Hematopoietic multipotent progenitor cell treated with erythropoietin and hydrocortisone succinate and interleukin-3 and kit ligand, for 6 days (in vitro differentiated cells): ENCODE measurements at regions not wholly inside any gene's neighbourhood (a gene's known extent, or its start where the extent isn't known, plus 50 kb on each side); places are given as distances from the start of the nearest gene placed in this dataset.

ENCODE experiments used
- DNase-seq: peaks from one replicate; pipeline ENCODE4 v3.0.0-alpha.2; 2015

DNA sequence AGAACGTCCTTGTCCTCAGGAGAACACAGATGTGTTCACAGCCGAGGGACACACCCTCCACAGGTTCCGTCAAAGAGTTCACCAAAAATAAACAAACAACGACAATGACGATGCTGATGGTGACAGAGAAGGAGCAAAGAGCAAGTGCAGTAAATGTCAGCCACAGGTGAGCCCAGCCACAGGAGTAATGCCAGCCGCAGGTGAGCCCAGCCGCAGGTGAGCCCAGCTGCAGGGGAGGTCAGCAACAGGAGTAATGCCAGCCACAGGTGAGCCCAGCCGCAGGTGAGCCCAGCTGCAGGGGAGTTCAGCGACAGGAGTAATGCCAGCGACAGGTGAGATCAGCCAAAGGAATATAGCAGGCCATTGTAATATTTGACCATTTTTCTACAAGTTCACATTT lies 315.2 kb downstream of the FOXL1 start:
- DNase-seq, result no peak

GRCh38 chr16:86894029-86894567 lies 315.7 kb downstream of the FOXL1 start:
- no peak for DNase-seq

GRCh38 chr16:86894925-86895324 lies 316.6 kb downstream of the FOXL1 start:
- DNase-seq, result no peak

DNA sequence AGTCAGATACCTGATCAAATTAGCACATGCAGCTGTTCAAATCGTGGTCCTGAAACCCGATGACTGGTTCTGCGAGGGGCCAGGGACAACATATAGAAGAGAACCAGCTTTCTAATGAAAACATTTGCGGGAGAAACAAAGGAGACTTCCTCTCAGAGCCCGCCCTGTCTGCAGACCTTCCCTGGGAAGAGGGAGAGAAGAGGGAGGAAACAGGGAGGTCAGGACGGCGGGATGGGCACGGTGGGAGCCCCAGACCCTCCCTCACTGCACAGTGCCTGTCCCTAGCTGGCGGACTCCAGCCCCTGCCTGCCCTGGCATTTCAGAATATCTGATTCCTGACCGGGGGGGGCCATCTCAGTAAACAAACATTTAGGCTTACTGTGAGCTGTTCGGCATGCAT lies 317.3 kb downstream of the FOXL1 start:
- no peak for DNase-seq

DNA sequence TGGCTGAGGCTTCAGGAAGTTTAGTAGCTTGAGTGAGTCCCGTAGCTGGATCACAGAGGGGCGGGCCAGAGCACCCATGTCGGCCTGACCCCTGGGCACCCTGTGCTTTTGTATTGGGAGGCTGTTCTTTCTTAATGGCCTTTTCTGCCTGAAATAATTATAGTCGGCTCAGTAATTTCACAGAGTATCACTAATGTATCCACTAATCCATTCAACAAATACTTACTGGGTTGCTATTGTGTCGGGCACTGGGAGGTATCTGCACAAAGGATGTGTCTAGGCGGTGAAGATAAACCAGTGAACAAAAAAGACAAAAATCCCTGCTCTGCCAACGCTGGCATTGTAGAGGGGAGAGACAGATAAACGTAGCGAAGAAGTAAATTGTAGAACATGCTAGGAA lies 318.6 kb downstream of the FOXL1 start:
- no peak for DNase-seq

GRCh38 chr16:86897486-86897885 lies 319.1 kb downstream of the FOXL1 start:
- DNase-seq, result no peak

GRCh38 chr16:86898386-86898785 lies 320.0 kb downstream of the FOXL1 start:
- DNase-seq, result no peak

DNA sequence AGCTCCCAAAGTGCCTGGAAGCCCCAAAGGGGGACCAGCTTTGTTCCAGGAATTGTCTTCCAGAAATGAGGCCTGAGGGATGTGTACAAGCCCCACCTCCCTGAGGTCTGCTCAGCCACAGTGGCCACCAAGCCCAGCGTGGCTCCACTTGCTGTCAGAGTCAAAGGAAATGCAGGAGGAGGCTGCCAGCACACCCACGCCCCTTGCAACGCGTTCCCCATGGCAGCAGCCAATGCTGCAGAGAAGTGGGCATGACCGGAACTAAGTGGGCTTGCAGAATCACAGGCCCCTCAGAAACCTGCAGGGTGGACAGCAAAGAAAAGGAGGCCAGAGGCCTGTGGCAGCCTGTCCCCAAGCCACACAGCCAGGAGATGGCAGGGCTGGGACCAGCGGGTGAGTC lies 320.8 kb downstream of the FOXL1 start:
- DNase-seq, result no peak

DNA sequence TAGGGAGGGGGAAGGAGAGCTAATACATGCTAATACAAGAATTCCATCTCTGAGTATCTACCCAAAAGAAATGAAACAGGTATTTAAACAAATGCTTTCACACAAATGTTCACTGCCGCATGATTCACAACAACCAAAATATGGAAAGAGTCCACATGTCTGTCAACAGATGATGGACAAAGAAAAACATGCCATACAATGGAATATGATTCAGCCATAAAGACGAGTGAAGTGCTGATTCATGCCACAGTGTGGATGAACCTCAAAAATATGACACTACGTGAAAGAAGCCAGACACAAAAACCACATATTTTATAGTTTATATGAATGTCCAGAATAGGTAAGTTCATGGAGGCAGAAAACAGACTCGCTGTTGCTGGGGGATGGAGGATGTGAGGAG lies 321.4 kb downstream of the FOXL1 start:
- no peak for DNase-seq

GRCh38 chr16:86901483-86901882 lies 323.1 kb downstream of the FOXL1 start:
- no peak for DNase-seq

DNA sequence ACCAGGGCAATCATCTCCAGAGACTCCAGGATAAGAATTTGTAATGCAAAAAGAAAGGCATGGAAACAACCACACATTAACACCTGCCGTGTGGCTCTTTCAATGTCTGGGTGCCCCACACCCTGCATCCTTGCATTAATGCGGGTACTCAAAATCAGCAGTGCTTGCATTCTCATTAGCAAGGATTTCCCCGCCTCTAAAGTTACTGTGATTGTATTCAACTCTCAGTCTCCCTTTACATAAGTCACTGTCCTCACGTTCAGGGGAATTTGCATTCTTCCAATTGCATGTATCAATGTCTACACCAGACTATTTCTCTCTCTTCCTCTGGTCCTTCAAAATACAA lies 324.3 kb downstream of the FOXL1 start:
- no peak for DNase-seq

- no peak for DNase-seq
Observed at GRCh38 chr16:86903068-86903467, 324.7 kb downstream of the FOXL1 start.

GRCh38 chr16:86905302-86905701 lies 327.0 kb downstream of the FOXL1 start:
- no peak for DNase-seq

DNA sequence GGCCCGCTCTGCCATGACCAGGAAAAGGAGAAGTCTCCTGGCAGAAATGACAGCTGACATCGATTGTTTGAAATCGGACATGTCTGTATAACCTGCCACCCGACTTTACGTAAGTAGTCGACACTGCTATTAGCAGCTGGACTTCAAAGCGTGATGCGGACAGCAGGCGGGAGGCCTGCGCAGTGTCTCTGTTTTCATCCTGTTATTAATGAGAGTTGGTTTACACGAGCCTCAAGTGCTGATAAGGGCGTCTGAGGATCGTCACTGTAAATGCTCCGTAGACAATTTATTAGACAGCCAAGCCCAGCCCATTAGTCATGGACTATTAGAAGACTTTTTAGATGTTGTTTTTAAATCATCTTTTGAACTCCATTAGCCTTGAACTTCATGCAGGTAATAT lies 328.3 kb downstream of the FOXL1 start:
- no peak for DNase-seq

- DNase-seq, result no peak
Observed at GRCh38 chr16:86909359-86910160, 331.2 kb downstream of the FOXL1 start.

DNA sequence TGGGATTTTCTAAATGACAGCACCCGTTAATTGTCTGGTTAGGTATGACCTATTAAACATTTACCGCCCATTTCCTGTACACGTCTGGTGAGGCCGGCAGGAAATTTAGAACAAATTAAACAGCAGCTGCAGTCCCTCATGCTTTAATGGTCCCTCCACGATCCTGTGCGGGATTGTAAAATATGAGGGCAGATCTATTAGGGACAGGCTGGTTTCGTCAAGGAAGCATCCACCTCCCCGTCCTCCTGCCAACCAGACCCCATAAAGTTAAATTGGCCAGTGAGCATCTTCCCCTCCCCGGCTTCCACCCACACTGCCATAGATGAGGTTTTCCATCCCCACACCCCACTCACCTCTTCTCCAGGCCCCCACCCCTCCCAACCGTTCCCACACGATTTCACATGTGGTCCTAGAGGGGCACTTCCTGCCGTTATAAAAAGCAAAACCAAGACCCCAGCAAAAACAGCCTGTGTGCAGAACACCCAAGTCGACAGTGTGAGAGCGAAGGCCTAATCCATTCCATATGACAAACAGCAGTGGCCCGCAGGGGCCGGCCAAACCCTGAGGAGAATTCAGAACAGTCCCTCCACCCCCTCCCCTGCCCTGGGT lies 331.9 kb downstream of the FOXL1 start:
- no peak for DNase-seq

GRCh38 chr16:86911437-86911958 lies 333.1 kb downstream of the FOXL1 start:
- no peak for DNase-seq

DNA sequence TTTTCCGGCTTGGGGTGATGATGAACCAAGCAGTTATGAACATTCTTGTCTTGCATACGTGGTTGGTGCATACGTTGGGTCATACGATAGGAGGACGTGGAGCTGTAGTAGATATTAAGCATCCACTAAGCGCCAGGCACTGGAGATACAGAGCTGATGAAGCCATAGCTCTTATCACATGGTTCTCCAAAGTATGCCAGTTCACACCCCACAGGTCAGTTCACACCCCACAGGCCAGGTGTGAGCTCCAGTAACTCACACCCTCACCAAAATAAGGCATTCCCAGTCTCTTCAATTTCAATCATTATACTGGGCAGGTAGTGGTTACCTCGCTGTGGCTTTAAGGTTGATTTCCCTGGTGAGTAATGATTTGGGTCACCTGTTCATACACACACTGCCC lies 335.5 kb downstream of the FOXL1 start:
- DNase-seq, result no peak

DNA sequence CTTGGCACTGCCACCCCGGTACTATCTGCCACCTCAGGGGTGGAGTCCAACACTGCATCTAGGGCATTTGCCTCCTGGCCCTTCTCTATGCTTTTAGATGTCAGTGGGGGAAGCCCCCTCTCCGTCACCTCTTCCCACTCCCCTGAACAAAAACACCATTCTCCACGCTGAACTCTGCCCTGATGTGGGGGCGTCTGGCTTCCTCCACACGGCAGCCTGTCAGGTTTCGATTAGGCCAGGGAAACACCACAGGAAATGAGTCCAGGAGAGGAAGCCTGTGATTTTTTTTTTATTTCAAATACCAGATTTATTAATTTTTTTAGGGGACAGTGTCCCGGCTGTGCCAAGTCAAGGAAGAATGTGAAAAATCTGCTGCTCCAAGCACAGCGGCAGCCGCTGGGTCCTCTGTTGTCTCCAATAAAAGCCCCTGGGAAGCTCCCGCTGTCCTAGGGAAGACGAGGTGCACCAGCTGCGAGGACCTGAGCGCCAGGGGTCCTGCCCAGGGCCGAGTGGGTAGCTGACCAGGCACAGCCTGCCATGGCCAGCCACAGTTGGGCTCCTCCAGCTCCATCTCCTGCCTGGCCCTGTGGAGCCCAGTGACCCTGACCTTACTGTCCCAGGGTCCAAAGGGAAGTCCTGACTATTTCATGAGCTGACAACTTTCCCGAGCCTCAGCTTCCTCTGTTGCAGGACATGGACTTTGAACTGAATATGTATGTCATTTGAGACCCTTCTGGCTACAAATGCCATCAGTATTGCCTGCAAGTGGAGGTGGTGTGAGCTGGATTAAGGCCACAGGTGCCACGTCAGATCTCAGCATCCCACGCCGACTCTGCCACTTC lies 336.7 kb downstream of the FOXL1 start:
- DNase-seq, result no peak

DNA sequence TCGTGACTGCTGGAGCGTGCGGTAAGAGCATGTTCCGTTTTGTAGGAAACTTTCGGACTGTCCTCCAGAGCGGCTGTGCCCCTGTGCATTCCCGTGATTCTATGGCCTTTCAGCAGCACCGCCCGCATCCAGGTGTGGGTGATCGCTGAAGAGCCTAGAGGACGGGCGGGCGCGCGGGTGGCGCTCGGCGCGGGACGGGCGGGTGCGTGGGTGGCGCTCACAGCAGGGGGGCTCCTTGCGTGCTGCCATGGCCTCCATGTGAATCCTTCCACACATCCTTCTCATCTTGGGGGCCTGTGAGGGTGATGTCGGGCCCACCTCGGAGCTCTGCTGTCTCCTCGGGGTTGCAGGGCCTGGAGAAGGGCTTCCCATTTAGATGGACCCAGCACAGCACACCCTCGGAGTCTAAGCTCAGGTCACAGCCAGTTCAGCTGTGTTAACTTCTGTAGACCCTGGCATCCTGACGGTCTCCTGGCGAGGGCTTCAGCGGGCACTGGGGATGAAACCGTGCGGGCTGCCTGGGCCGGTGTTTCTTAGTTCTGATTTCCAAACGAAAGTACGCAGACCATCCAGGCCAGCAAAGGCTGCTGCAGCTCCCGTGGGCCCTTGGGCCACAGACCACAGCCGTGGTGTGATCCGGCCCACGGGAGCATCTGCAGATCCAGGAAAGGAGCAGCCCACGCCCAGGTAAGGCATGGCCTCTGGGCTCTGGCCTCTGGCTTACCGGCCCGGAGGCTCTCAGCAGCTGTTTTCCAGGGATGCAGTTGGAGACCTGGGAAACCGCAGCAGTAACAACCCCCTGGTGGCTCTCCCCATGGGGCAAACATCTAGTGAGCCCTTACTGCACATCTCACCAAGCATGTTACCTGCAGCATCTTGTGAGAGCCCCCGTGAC lies 339.4 kb downstream of the FOXL1 start:
- no peak for DNase-seq

- DNase-seq, result no peak
Observed at GRCh38 chr16:86918637-86919036, 340.3 kb downstream of the FOXL1 start.

- DNase-seq, result no peak
Observed at GRCh38 chr16:86919078-86919477, 340.7 kb downstream of the FOXL1 start.
